Osteocyte (in vitro differentiated cells): ENCODE measurements at regions not wholly inside any gene's neighbourhood (a gene's known extent, or its start where the extent isn't known, plus 50 kb on each side); places are given as distances from the start of the nearest gene placed in this dataset.

Experiments used
- DNase-seq: peaks from one replicate; pipeline ENCODE4 v3.0.0; 2021; ENCODE audit warnings: mixed read lengths; ENCODE audit not compliant: unreplicated experiment; ENCODE audit errors: extremely low spot score
- H3K27ac Mint-ChIP-seq: one replicate; pipeline ENCODE4 v1.8.0; 2021; ENCODE audit warnings: mild to moderate bottlenecking, mixed read lengths; ENCODE audit not compliant: unreplicated experiment
- H3K27me3 Mint-ChIP-seq: one replicate; pipeline ENCODE4 v1.8.0; 2021; ENCODE audit warnings: mixed read lengths; ENCODE audit not compliant: unreplicated experiment
- H3K36me3 Mint-ChIP-seq: one replicate; pipeline ENCODE4 v1.8.0; 2021; ENCODE audit warnings: mixed read lengths; ENCODE audit not compliant: unreplicated experiment
- H3K4me1 Mint-ChIP-seq: one replicate; pipeline ENCODE4 v1.8.0; 2021; ENCODE audit warnings: mixed read lengths; ENCODE audit not compliant: unreplicated experiment
- H3K4me3 Mint-ChIP-seq: one replicate; pipeline ENCODE4 v1.8.0; 2021; ENCODE audit warnings: mild to moderate bottlenecking, moderate library complexity, mixed read lengths; ENCODE audit not compliant: unreplicated experiment
- H3K9me3 Mint-ChIP-seq: one replicate; pipeline ENCODE4 v1.8.0; 2021; ENCODE audit warnings: mixed read lengths; ENCODE audit not compliant: unreplicated experiment
- CTCF ChIP-seq: fragments of 200-600 bp; sonication (generic); IDR thresholded peaks from 2 replicates; pipeline ENCODE4 v1.5.0; 2021; ENCODE audit warnings: antibody characterized with exemption, mild to moderate bottlenecking, moderate library complexity

- Mint-ChIP-seq H3K4me3 (no peak overlapping the region), H3K9me3 (peaks cover 7% of the 10 kb centered on the region), H3K4me1 (no peaks in the 10 kb centered on the region), H3K27me3 (peaks cover 6% of the 10 kb centered on the region), H3K27ac (no peak overlapping the region), H3K36me3 (no peaks in the 10 kb centered on the region)
- no peak for DNase-seq
- no peak for TF ChIP-seq CTCF
Observed at GRCh38 chr2:21244161-21244560, 120.4 kb downstream of the TDRD15 start.

GRCh38 chr2:21245565-21245964 lies 121.8 kb downstream of the TDRD15 start:
- peaks cover 6% of the 10 kb centered on the region for H3K27me3 Mint-ChIP-seq
- no peak overlapping the region for H3K4me3 Mint-ChIP-seq
- DNase-seq: no peak
- H3K27ac Mint-ChIP-seq: no peak overlapping the region
- H3K9me3 Mint-ChIP-seq: peaks cover 7% of the 10 kb centered on the region
- H3K4me1 Mint-ChIP-seq: no peaks in the 10 kb centered on the region
- TF ChIP-seq CTCF: no peak
- H3K36me3 Mint-ChIP-seq: no peaks in the 10 kb centered on the region

GRCh38 chr2:21249367-21249766 lies 125.6 kb downstream of the TDRD15 start:
- no peaks in the 10 kb centered on the region for H3K9me3 Mint-ChIP-seq
- no peak overlapping the region for H3K4me3 Mint-ChIP-seq
- no peak for DNase-seq
- no peaks in the 10 kb centered on the region for H3K27me3 Mint-ChIP-seq
- no peak overlapping the region for H3K27ac Mint-ChIP-seq
- no peak for TF ChIP-seq CTCF
- H3K36me3 Mint-ChIP-seq: no peaks in the 10 kb centered on the region
- H3K4me1 Mint-ChIP-seq: no peaks in the 10 kb centered on the region

GRCh38 chr2:21250673-21251072 lies 126.9 kb downstream of the TDRD15 start:
- H3K27ac Mint-ChIP-seq: no peak overlapping the region
- H3K4me1 Mint-ChIP-seq: no peaks in the 10 kb centered on the region
- no peaks in the 10 kb centered on the region for H3K27me3 Mint-ChIP-seq
- DNase-seq: no peak
- TF ChIP-seq CTCF: no peak
- H3K9me3 Mint-ChIP-seq: no peaks in the 10 kb centered on the region
- no peak overlapping the region for H3K4me3 Mint-ChIP-seq
- no peaks in the 10 kb centered on the region for H3K36me3 Mint-ChIP-seq

- Mint-ChIP-seq H3K9me3 (no peaks in the 10 kb centered on the region), H3K27me3 (no peaks in the 10 kb centered on the region), H3K4me1 (no peaks in the 10 kb centered on the region), H3K4me3 (no peak overlapping the region), H3K27ac (no peak overlapping the region), H3K36me3 (no peaks in the 10 kb centered on the region)
- no peak for TF ChIP-seq CTCF
- DNase-seq: no peak
Observed at GRCh38 chr2:21251216-21251980, 127.6 kb downstream of the TDRD15 start.
